Esophagus muscularis mucosa (tissue), 4 donors: ENCODE measurements at regions not wholly inside any gene's neighbourhood (a gene's known extent, or its start where the extent isn't known, plus 50 kb on each side); places are given as distances from the start of the nearest gene placed in this dataset.

ENCODE experiments used
- DNase-seq: peaks from one replicate; pipeline ENCODE4 v3.0.0-alpha.2; 2017; ENCODE audit errors: extremely low spot score
- H3K27ac ChIP-seq, 4 donors: fragments of 200-600 bp; sonication (generic); replicated peaks in 1 of 4; 1 replicate in 3 of 4; 2 replicates in 1 of 4; pipeline ENCODE4 v1.5.1; 2016 to 2019; ENCODE audit warnings: mild to moderate bottlenecking in 1 of 4
- H3K27me3 ChIP-seq, 4 donors: fragments of 200-600 bp; sonication (generic); one replicate each; pipeline versions ENCODE4 v1.5.1 to v1.6.0; 2016 to 2019
- H3K36me3 ChIP-seq, 4 donors: fragments of 200-600 bp; sonication (generic); one replicate each; pipeline ENCODE4 v1.5.1; 2016 to 2019
- H3K4me1 ChIP-seq, 4 donors: fragments of 200-600 bp; sonication (generic); one replicate each; pipeline ENCODE4 v1.5.1; 2016 to 2019
- H3K4me3 ChIP-seq, 4 donors: fragments of 200-600 bp; sonication (generic); 1 replicate in 2 of 4; 2 replicates in 2 of 4; pipeline ENCODE4 v1.5.1; 2016 to 2019; ENCODE audit warnings: mild to moderate bottlenecking in 4 of 4, moderate library complexity in 1 of 4
- H3K9me3 ChIP-seq, 4 donors: fragments of 200-600 bp; sonication (generic); 1 replicate in 3 of 4; 2 replicates in 1 of 4; pipeline ENCODE4 v1.5.1; 2016 to 2019
- CTCF ChIP-seq, 3 experiments: fragments of 200-600 bp in 2 of 3; fragments of 450-650 bp in 1 of 3; sonication (generic) in 2 of 3; IDR thresholded peaks; one replicate each; pipeline ENCODE4 v1.5.1; 2017 to 2019; ENCODE audit warnings: antibody characterized with exemption in 3 of 3, mild to moderate bottlenecking in 2 of 3, moderate library complexity in 1 of 3
- EP300 ChIP-seq: sonication (generic); formaldehyde crosslinking; IDR thresholded peaks from one replicate; pipeline ENCODE4 v1.6.1; 2017; ENCODE audit warnings: antibody characterized with exemption
- POLR2A ChIP-seq: fragments of 450-650 bp; IDR thresholded peaks from one replicate; pipeline ENCODE4 v1.6.1; 2017; ENCODE audit warnings: antibody characterized with exemption, moderate library complexity, mild to moderate bottlenecking, low read depth
- POLR2AphosphoS5 ChIP-seq, 2 donors: sonication (generic); formaldehyde crosslinking; IDR thresholded peaks; one replicate each; pipeline ENCODE4 v1.6.1; 2017; ENCODE audit warnings: antibody characterized with exemption in 2 of 2
- WGBS: methylation state at CpG from one replicate; pipeline ENCODE4 v1.1.5; 2018; 5-methylcytosine and 5-hydroxymethylcytosine counted together
- intact Hi-C: fragments of 100-400 bp; cut with DNase I; formaldehyde crosslinking; loops from one replicate; pipeline ENCODE4 v1.15.1; 2023

DNA sequence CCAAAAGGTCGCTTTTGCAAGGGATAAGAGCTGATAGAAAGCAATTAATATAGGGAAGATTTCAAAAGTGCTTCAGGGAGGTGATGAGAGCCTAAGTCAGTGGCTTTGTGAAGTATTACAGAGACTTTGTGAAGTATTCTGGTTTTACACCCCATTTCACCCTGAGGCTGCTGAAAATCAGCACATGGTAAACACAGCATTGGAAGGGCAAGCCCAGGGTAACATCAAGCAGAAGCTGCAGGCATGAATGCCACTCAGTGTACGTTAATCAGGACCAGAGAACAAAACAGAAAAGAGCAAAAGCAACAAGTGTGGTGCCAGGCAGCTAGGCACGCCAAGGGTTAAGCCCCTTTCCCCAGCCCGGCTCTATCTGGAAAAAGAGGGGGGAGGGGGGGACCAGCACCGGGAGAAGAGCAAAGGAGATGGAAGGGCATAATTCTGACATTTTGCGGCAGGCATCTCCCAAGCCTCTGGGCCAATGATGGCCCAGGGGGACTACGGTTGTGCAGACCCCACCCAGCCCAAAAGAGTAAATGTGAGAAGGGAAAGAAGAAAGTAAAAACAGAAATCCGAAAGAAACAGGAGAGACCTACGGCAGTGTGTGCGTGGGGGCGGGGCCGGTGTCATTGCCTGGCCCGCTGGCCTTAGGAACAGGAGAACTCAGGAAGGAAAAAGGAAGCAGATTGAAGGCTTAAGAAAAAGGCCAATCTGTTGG is 58.9 kb downstream of the DHRS2 start:
- intact Hi-C loops = no loop called here
- Histone ChIP-seq H3K36me3 (no peaks in the 10 kb centered on the region), H3K4me3 (peak overlapping the region; percentile 42 to 55 (median 49)), H3K27me3 (no peaks in the 10 kb centered on the region), H3K9me3 (peaks cover 0 to 3% (median 0%) of the 10 kb centered on the region in 4 donors), H3K27ac (peak overlapping the region in 1 of 4 donors; percentile 19), H3K4me1 (peaks cover 22 to 33% (median 26%) of the 10 kb centered on the region in 4 donors)
- WGBS = 8% methylated on average over 13 of the region's 13 CpGs
- TF ChIP-seq POLR2AphosphoS5 (IDR thresholded peaks at IDR 0.05) (no peak), CTCF (IDR thresholded peaks at IDR 0.05) (no peak), EP300 (no peak), POLR2A (no peak)
- no peak for DNase-seq

DNA sequence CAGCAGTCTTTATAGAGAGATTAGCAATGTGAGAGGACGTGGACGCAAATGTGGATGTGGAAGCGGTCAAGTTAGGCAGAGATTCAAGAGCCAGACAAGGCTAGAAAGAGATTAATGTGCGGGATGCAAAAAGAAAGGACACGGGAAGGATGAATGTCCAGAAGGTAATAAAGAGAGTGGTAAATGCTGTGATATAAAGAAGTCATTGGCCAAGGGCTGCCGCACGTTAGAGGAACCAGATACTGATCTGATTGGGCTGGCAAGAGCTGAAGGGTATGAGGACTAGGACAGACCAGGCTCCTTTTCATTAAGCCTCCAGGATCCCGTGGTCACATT is 59.5 kb downstream of the DHRS2 start:
- no peak for TF ChIP-seq POLR2AphosphoS5 (IDR thresholded peaks at IDR 0.05)
- TF ChIP-seq CTCF (IDR thresholded peaks at IDR 0.05) = no peak
- no peak for TF ChIP-seq POLR2A
- TF ChIP-seq EP300 = no peak
- Histone ChIP-seq H3K36me3 (no peaks in the 10 kb centered on the region), H3K9me3 (no peaks in the 10 kb centered on the region), H3K4me3 (peak overlapping the region; percentile 42 to 55 (median 49)), H3K4me1 (peaks cover 22 to 33% (median 26%) of the 10 kb centered on the region in 4 donors), H3K27me3 (no peaks in the 10 kb centered on the region), H3K27ac (peak overlapping the region in 1 of 4 donors; percentile 19)
- intact Hi-C loops = no loop called here
- DNase-seq = no peak
- WGBS = 8% methylated on average over 8 of the region's 8 CpGs

DNA sequence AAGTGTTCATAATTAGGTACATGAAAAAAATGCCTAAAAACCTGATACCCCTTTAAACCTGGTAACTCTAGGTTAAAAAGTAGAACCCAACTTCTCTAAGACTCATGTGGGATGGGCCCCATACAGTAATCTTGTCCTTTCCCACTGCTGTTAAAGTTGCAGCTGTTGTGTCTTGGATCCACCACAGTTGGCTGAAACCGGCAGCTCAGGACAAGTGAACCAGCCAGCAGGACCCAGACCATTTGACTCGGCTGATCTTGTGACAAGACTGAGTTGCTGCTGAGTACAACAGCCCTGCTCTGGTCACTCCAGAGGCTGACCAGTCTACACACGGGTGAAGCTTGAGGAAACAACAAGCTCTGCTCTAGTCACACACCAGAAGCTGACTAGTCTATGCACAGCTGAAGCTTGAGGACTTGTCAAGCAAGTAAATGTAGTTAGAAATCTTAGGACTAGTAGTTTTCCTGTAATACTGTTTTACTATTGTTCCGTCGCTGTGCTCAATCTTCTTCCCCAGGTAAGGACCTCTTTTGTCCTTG is 60.6 kb downstream of the DHRS2 start:
- no peak for DNase-seq

DNA sequence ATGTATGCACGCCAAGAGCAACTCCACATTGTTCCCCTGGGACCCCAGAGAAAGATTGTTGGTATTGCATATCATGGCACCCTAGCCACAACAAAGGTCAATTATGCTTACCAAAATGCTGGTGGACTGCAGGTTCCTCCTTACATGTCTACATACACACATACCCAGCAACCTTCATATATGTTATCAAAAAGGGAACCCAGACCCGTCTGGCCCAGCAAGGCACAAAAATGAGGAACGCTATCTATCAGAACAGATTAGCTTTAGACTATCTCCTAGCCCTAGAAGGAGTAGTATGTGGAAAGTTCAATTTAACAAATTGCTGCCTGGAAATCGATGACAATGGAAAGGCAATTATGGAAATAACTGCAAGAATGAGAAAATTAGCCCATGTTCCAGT is 61.5 kb downstream of the DHRS2 start:
- Histone ChIP-seq H3K36me3 (no peaks in the 10 kb centered on the region), H3K9me3 (no peaks in the 10 kb centered on the region), H3K4me1 (peaks cover 22 to 33% (median 26%) of the 10 kb centered on the region in 4 donors), H3K4me3 (no peak overlapping the region), H3K27ac (no peak overlapping the region), H3K27me3 (no peaks in the 10 kb centered on the region)
- WGBS = 86% methylated on average over 4 of the region's 4 CpGs
- no peak for TF ChIP-seq POLR2A
- intact Hi-C loops = no loop called here
- DNase-seq = no peak

More for the DNA sequence above, 60.6 kb downstream of the DHRS2 start:
- Histone ChIP-seq H3K9me3 (no peaks in the 10 kb centered on the region), H3K36me3 (no peaks in the 10 kb centered on the region), H3K27me3 (no peaks in the 10 kb centered on the region), H3K4me1 (peaks cover 22 to 33% (median 26%) of the 10 kb centered on the region in 4 donors), H3K27ac (no peak overlapping the region), H3K4me3 (no peak overlapping the region)
- 83% methylated on average over 5 of the region's 5 CpGs for WGBS
- intact Hi-C loops = no loop called here
- TF ChIP-seq CTCF (IDR thresholded peaks at IDR 0.05) (no peak), EP300 (no peak), POLR2AphosphoS5 (IDR thresholded peaks at IDR 0.05) (no peak), POLR2A (no peak)

DNA sequence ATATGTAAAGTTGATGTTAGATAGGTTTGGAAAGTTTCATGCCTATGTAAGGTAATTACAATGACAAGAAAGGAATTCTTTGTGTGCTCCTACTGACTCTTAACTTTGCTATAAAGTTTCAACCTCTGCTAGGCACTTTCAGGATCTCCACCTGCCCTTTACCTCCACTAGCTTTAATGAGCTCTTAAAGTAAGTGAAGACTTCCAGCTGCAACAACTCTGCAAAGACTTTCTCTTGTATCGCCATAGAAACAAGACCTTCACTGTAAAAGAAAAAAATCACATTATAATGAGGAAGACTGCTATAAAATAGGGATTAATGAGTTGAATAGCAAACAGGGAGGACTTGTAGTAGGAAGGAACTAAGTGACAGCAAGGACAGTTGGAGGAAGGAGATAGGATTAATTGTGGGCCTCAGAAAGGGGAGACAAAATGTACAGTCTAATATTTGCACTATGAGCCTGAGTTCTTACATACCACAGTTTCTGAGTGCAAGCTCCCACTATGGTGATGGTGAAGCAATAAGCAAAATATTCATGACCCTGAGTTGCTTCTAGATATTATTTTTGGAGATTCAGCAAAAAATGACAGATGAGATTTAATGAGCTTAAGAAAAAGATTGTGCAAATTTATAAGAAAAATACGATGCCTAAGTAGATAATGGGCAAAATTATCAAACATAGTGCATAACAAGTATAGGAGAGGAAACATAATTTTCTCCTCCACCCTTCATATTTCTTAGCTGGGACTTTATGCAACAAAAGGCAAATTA is 66.7 kb downstream of the DHRS2 start:
- no peak for DNase-seq
- H3K27me3 ChIP-seq = no peaks in the 10 kb centered on the region
- H3K9me3 ChIP-seq = no peaks in the 10 kb centered on the region
- 55% methylated on average over 2 of the region's 2 CpGs for WGBS
- H3K4me1 ChIP-seq = no peaks in the 10 kb centered on the region
- no peak overlapping the region for H3K4me3 ChIP-seq
- intact Hi-C loops = no loop called here
- no peaks in the 10 kb centered on the region for H3K36me3 ChIP-seq
- no peak overlapping the region for H3K27ac ChIP-seq
- TF ChIP-seq CTCF (IDR thresholded peaks at IDR 0.05) (no peak), POLR2A (no peak), EP300 (no peak), POLR2AphosphoS5 (IDR thresholded peaks at IDR 0.05) (no peak)
